Testis (tissue), 2 donors: ENCODE measurements at regions not wholly inside any gene's neighbourhood (a gene's known extent, or its start where the extent isn't known, plus 50 kb on each side); places are given as distances from the start of the nearest gene placed in this dataset.

Experiments
- DNase-seq: peaks from one replicate; pipeline ENCODE4 v3.0.0-alpha.2; 2019
- H3K27ac ChIP-seq, 2 donors: fragments of 200-600 bp; sonication (generic); one replicate each; pipeline ENCODE4 v1.5.1; 2019
- H3K27me3 ChIP-seq: fragments of 200-600 bp; sonication (generic); one replicate; pipeline ENCODE4 v1.5.1; 2019
- H3K36me3 ChIP-seq: fragments of 200-600 bp; sonication (generic); one replicate; pipeline ENCODE4 v1.5.1; 2017; ENCODE audit warnings: low read depth; ENCODE audit errors: missing control alignments
- H3K4me1 ChIP-seq: fragments of 200-600 bp; sonication (generic); one replicate; pipeline ENCODE4 v1.5.1; 2019
- H3K4me3 ChIP-seq, 2 donors: fragments of 200-600 bp; sonication (generic); one replicate each; pipeline ENCODE4 v1.5.1; 2017 to 2019
- H3K9me3 ChIP-seq: fragments of 200-600 bp; sonication (generic); one replicate; pipeline ENCODE4 v1.5.1; 2017
- CTCF ChIP-seq, 3 experiments: fragments of 450-650 bp in 2 of 3; fragments of 200-600 bp in 1 of 3; sonication (generic) in 1 of 3; IDR thresholded peaks; one replicate each; pipeline ENCODE4 v1.5.1; 2016 to 2019; ENCODE audit warnings: antibody characterized with exemption in 3 of 3, mild to moderate bottlenecking in 2 of 3, moderate library complexity in 1 of 3
- POLR2A ChIP-seq: fragments of 450-650 bp; IDR thresholded peaks from one replicate; pipeline ENCODE4 v1.6.1; 2017; ENCODE audit warnings: antibody characterized with exemption, mild to moderate bottlenecking, moderate library complexity
- WGBS, 2 donors: methylation state at CpG; one replicate each; pipeline ENCODE4 v1.1.5; 2018; 5-methylcytosine and 5-hydroxymethylcytosine counted together
- intact Hi-C: fragments of 100-400 bp; cut with DNase I; formaldehyde crosslinking; loops from one replicate; pipeline ENCODE4 v1.15.1; 2023; ENCODE audit warnings: low total_unique reads

GRCh38 chr5:176728831-176729251, 81.5 kb upstream of the UNC5A start:
- Histone ChIP-seq H3K36me3 (no peaks in the 10 kb centered on the region), H3K9me3 (no peaks in the 10 kb centered on the region), H3K27me3 (no peaks in the 10 kb centered on the region), H3K27ac (no peak overlapping the region), H3K4me3 (no peak overlapping the region), H3K4me1 (no peaks in the 10 kb centered on the region)
- intact Hi-C loops, result no loop called here
- WGBS, 2 donors, result 83 to 85% methylated on average over 11 of the region's 11 CpGs
- TF ChIP-seq POLR2A, result no peak
- no peak for DNase-seq

- Histone ChIP-seq H3K9me3 (no peaks in the 10 kb centered on the region), H3K4me3 (no peak overlapping the region), H3K4me1 (no peaks in the 10 kb centered on the region), H3K27ac (no peak overlapping the region), H3K27me3 (no peaks in the 10 kb centered on the region), H3K36me3 (no peaks in the 10 kb centered on the region)
- no peak for DNase-seq
- TF ChIP-seq POLR2A (no peak), CTCF (IDR thresholded peaks at IDR 0.05) (no peak)
- WGBS, 2 donors, result 94 to 96% methylated on average over 10 of the region's 10 CpGs
- intact Hi-C loops, result no loop called here
These were observed 79.4 kb upstream of the UNC5A start for GRCh38 chr5:176730815-176731475.

- Histone ChIP-seq H3K4me3 (no peak overlapping the region), H3K27ac (no peak overlapping the region), H3K27me3 (no peaks in the 10 kb centered on the region), H3K4me1 (no peaks in the 10 kb centered on the region), H3K9me3 (no peaks in the 10 kb centered on the region), H3K36me3 (no peaks in the 10 kb centered on the region)
- DNase-seq, result no peak
- no peak for TF ChIP-seq POLR2A
- no peak for TF ChIP-seq CTCF (IDR thresholded peaks at IDR 0.05)
- intact Hi-C loops, result no loop called here
- WGBS, 2 donors, result 69 to 72% methylated on average over 7 of the region's 7 CpGs
These were observed 78.7 kb upstream of the UNC5A start for GRCh38 chr5:176731506-176732160.

GRCh38 chr5:176732306-176732705, 78.1 kb upstream of the UNC5A start:
- Histone ChIP-seq H3K4me1 (no peaks in the 10 kb centered on the region), H3K36me3 (no peaks in the 10 kb centered on the region), H3K27me3 (no peaks in the 10 kb centered on the region), H3K9me3 (no peaks in the 10 kb centered on the region), H3K4me3 (no peak overlapping the region), H3K27ac (no peak overlapping the region)
- TF ChIP-seq CTCF (IDR thresholded peaks at IDR 0.05) (no peak), POLR2A (no peak)
- intact Hi-C loops, result no loop called here
- DNase-seq, result no peak
- WGBS, 2 donors, result 80 to 84% methylated on average over 12 to 13 of the region's 13 CpGs

GRCh38 chr5:176732736-176733405, 77.5 kb upstream of the UNC5A start:
- no peak overlapping the region for H3K27ac ChIP-seq
- no peaks in the 10 kb centered on the region for H3K27me3 ChIP-seq
- WGBS, 2 donors, result 72 to 77% methylated on average over 19 to 21 of the region's 21 CpGs
- TF ChIP-seq POLR2A (no peak), CTCF (IDR thresholded peaks at IDR 0.05) (no peak)
- no peaks in the 10 kb centered on the region for H3K9me3 ChIP-seq
- no peak overlapping the region for H3K4me3 ChIP-seq
- H3K4me1 ChIP-seq, result no peaks in the 10 kb centered on the region
- no peak for DNase-seq
- H3K36me3 ChIP-seq, result no peaks in the 10 kb centered on the region
- intact Hi-C loops, result no loop called here
